ENCODE measurements at regions not wholly inside any gene's neighbourhood (a gene's known extent, or its start where the extent isn't known, plus 50 kb on each side); places are given as distances from the start of the nearest gene placed in this dataset.

- Histone ChIP-seq H3K4me1 (ENCODE audit: control insufficient read depth, extremely low read depth, insufficient read depth, low read length) (no peaks in the 10 kb centered on the region), H3K36me3 (ENCODE audit: control insufficient read depth in 2 of 2, extremely low read depth in 1 of 2, insufficient read depth in 2 of 2, low read length in 2 of 2) (no peaks in the 10 kb centered on the region), H3K27ac (ENCODE audit: insufficient read depth, low read depth, low read length) (no peak overlapping the region), H4K20me1 (replicated peaks; ENCODE audit: control insufficient read depth, extremely low read depth, insufficient read depth, low read length) (no peaks in the 10 kb centered on the region), H3K9me1 (replicated peaks; ENCODE audit: control insufficient read depth, extremely low read depth, insufficient read depth, low read length) (no peaks in the 10 kb centered on the region), H3K4me3 (replicated peaks in 1 of 3; ENCODE audit: insufficient read depth in 1 of 3, low read depth in 1 of 3, low read length in 3 of 3) (no peak overlapping the region), H3K79me2 (ENCODE audit: control insufficient read depth, insufficient read depth, low read length) (no peaks in the 10 kb centered on the region), H3K9ac (replicated peaks; ENCODE audit: extremely low read depth, insufficient read depth, low read length) (no peak overlapping the region), H3K27me3 (ENCODE audit: control insufficient read depth in 2 of 2, insufficient read depth in 2 of 2, low read length in 2 of 2) (no peaks in the 10 kb centered on the region), H2AFZ (ENCODE audit: low read depth, low read length) (no peak overlapping the region), H3K9me3 (replicated peaks; ENCODE audit: control insufficient read depth, insufficient read depth, low read length) (peaks cover 3% of the 10 kb centered on the region), H3K4me2 (ENCODE audit: insufficient read depth, low read length) (no peak overlapping the region)
- ChIA-PET CTCF (no interaction called here), POLR2A (no interaction called here)
- no TSS peak for BruUV-seq (replicated peaks)
- dilution Hi-C loops (cut with MboI; ENCODE audit: extremely low pct_ligation_motif_present, low sequenced_read_pairs), result no loop called here
- intact Hi-C loops (cut with micrococcal nuclease), result no loop called here
- TF ChIP-seq POLR2A (IDR thresholded peaks at IDR 0.05; ENCODE audit: low read depth, low read length) (no peak), GATA2 (IDR thresholded peaks at IDR 0.05; ENCODE audit: insufficient read depth, insufficient read length, low read depth, low read length) (no peak), JUN (IDR thresholded peaks at IDR 0.05; ENCODE audit: borderline replicate concordance, insufficient read depth, insufficient read length, low read depth) (no peak), CTCF (IDR thresholded peaks at IDR 0.05; ENCODE audit: extremely low read depth in 1 of 2, insufficient read depth in 1 of 2, low read depth in 1 of 2, low read length in 2 of 2) (no peak), MAX (IDR thresholded peaks at IDR 0.05; ENCODE audit: insufficient read depth, insufficient read length) (no peak), EZH2 (IDR thresholded peaks at IDR 0.05; ENCODE audit: borderline replicate concordance, low read depth, low read length, severe bottlenecking) (no peak), FOS (IDR thresholded peaks at IDR 0.05; ENCODE audit: borderline replicate concordance, insufficient read depth, low read length) (no peak), POLR2AphosphoS5 (IDR thresholded peaks at IDR 0.05; ENCODE audit: insufficient read depth, low read depth, low read length) (no peak), MYC (IDR thresholded peaks at IDR 0.05; ENCODE audit: low read depth, low read length) (no peak)
- DNase-seq (ENCODE audit: low read depth, low spot score), result no peak
- FAIRE-seq, result no peak
Measured at GRCh38 chr3:96548073-96548472, 266.3 kb upstream of the EPHA6 start.

All from endothelial cell of umbilical vein (primary cell).